HepG2 (cell line): ENCODE measurements at regions not wholly inside any gene's neighbourhood (a gene's known extent, or its start where the extent isn't known, plus 50 kb on each side); places are given as distances from the start of the nearest gene placed in this dataset.

Experiments used
- ATAC-seq: fragments of 200-7000 bp; cut with Tn5 transposase; 3 replicates; pipeline ENCODE4 v1.9.1; 2020; ENCODE audit warnings: mild to moderate bottlenecking, moderate library complexity
- BruUV-seq: library from RNA; stranded (reverse); fragments of 400-500 nt; replicated peaks from 2 replicates; lab custom pipeline; 2021; lab: Mats Ljungman, UMichigan
- CTCF ChIA-PET: fragments of 300-600 bp; formaldehyde crosslinking; extraction: SDS; loops from one replicate; lab custom pipeline; 2021; ENCODE audit warnings: low total read pairs, inconsistent platforms, low intra/inter-chr PET ratio; lab: Yijun Ruan, JAX
- POLR2A ChIA-PET: fragments of 350-600 bp; sonication (Branson Sonifier 250); formaldehyde crosslinking; loops from one replicate; lab custom pipeline; 2020; ENCODE audit warnings: antibody characterized with exemption, inconsistent platforms; lab: Yijun Ruan, JAX
- DNase-seq: peaks from one replicate; pipeline ENCODE4 v3.0.0-alpha.2; 2015; ENCODE audit warnings: low spot score
- FAIRE-seq: peaks from 3 replicates; lab custom pipeline; 2011; peaks lifted over from hg19 to GRCh38; lab: Jason Lieb, UNC
- H2AFZ ChIP-seq: one replicate; pipeline ENCODE4 v1.6.1; 2011; ENCODE audit warnings: low read length, inconsistent platforms
- H3K27ac ChIP-seq: fragments of 300-600 bp; 3 replicates; pipeline ENCODE4 v1.8.0; 2011; ENCODE audit warnings: mixed run types, mild to moderate bottlenecking, mixed read lengths, low read length, inconsistent platforms; ENCODE audit not compliant: insufficient read depth; ENCODE audit errors: extremely low read length
- H3K27me3 ChIP-seq, 2 experiments: fragments of 200-600 bp in 1 of 2; 2 replicates in 1 of 2; 3 replicates in 1 of 2; pipeline versions ENCODE4 v1.6.0 to v1.8.0; 2011; ENCODE audit warnings: low read length in 2 of 2, mild to moderate bottlenecking in 2 of 2, moderate library complexity in 2 of 2, inconsistent platforms in 1 of 2; ENCODE audit not compliant: insufficient read depth in 2 of 2, control insufficient read depth in 1 of 2
- H3K36me3 ChIP-seq, 2 experiments: fragments of 200-600 bp in 1 of 2; replicated peaks in 1 of 2; 2 replicates in 1 of 2; 3 replicates in 1 of 2; pipeline versions ENCODE4 v1.5.1 to v1.8.0; 2011; ENCODE audit warnings: low read length in 2 of 2, inconsistent platforms in 1 of 2; ENCODE audit not compliant: insufficient read depth in 2 of 2, control insufficient read depth in 1 of 2
- H3K4me1 ChIP-seq: 2 replicates; pipeline ENCODE4 v1.5.1; 2012; ENCODE audit warnings: low read length, inconsistent platforms; ENCODE audit not compliant: insufficient read depth
- H3K4me2 ChIP-seq: 2 replicates; pipeline ENCODE4 v1.6.0; 2011; ENCODE audit warnings: low read depth, low read length, inconsistent platforms
- H3K4me3 ChIP-seq, 3 experiments: fragments of 200-600 bp in 1 of 3; sonication (generic), shearing (Covaris generic) in 1 of 3; replicated peaks in 1 of 3; 2 replicates each; pipeline ENCODE4 v1.5.1; 2011 to 2016; ENCODE audit warnings: low read length in 3 of 3, inconsistent platforms in 2 of 3, low read depth in 2 of 3, mild to moderate bottlenecking in 2 of 3, control low read depth in 1 of 3, mixed read lengths in 1 of 3; ENCODE audit not compliant: insufficient read depth in 1 of 3
- H3K79me2 ChIP-seq: one replicate; pipeline ENCODE4 v1.6.1; 2011; ENCODE audit warnings: low read length, inconsistent platforms; ENCODE audit not compliant: insufficient read depth
- H3K9ac ChIP-seq: 2 replicates; pipeline ENCODE4 v1.6.0; 2011; ENCODE audit warnings: mild to moderate bottlenecking, low read depth, low read length, inconsistent platforms; ENCODE audit not compliant: insufficient read depth
- H3K9me3 ChIP-seq: 2 replicates; pipeline ENCODE4 v1.5.1; 2012; ENCODE audit warnings: mild to moderate bottlenecking, low read length
- H4K20me1 ChIP-seq: 2 replicates; pipeline ENCODE4 v1.6.0; 2011; ENCODE audit warnings: inconsistent platforms, mild to moderate bottlenecking, low read length, moderate library complexity; ENCODE audit not compliant: insufficient read depth
- ESRRA ChIP-seq: sonication (generic); formaldehyde crosslinking; IDR thresholded peaks from 2 replicates; pipeline ENCODE4 v1.5.1; 2020; ENCODE audit warnings: mild to moderate bottlenecking, low read depth, missing genetic modification reagents
- MNT ChIP-seq: fragments of 450-650 bp; IDR thresholded peaks from 2 replicates; pipeline ENCODE4 v1.6.1; 2016
- NFIC ChIP-seq: IDR thresholded peaks from 2 replicates; pipeline ENCODE4 v1.6.1; 2012; ENCODE audit warnings: mild to moderate bottlenecking, low read length, inconsistent platforms
- PAX8 ChIP-seq: sonication (generic); formaldehyde crosslinking; IDR thresholded peaks from 2 replicates; pipeline ENCODE4 v1.8.0; 2022; ENCODE audit warnings: mild to moderate bottlenecking, missing genetic modification reagents, borderline replicate concordance
- TBP ChIP-seq: sonication (generic); formaldehyde crosslinking; IDR thresholded peaks from 2 replicates; pipeline ENCODE4 v1.5.0; 2020; ENCODE audit warnings: missing genetic modification reagents
- ZNF142 ChIP-seq: sonication (generic); formaldehyde crosslinking; IDR thresholded peaks from 2 replicates; pipeline ENCODE4 v1.4.0; 2020; ENCODE audit warnings: missing genetic modification reagents
- ZNF253 ChIP-seq: sonication (generic); formaldehyde crosslinking; IDR thresholded peaks from 2 replicates; pipeline ENCODE4 v1.8.0; 2022; ENCODE audit warnings: mild to moderate bottlenecking, missing genetic modification reagents, borderline replicate concordance
- ZNF30 ChIP-seq: sonication (generic); formaldehyde crosslinking; IDR thresholded peaks from 2 replicates; pipeline ENCODE4 v1.5.0; 2020; ENCODE audit warnings: mild to moderate bottlenecking, missing genetic modification reagents
- ZNF589 ChIP-seq: sonication (generic); formaldehyde crosslinking; conservative IDR thresholded peaks from 2 replicates; pipeline ENCODE4 v1.8.0; 2022; ENCODE audit warnings: mild to moderate bottlenecking, moderate library complexity, missing genetic modification reagents
- WGBS: methylation state at CpG from one replicate; pipeline ENCODE4 v1.1.6; 2017; ENCODE audit warnings: low lambda C conversion rate; 5-methylcytosine and 5-hydroxymethylcytosine counted together
- in situ Hi-C: cut with HindIII; loops from 2 replicates; pipeline ENCODE4 v1.10.0; 2017; ENCODE audit warnings: low pct_unique_long_range_greater_than_20kb; ENCODE audit not compliant: extremely low pct_ligation_motif_present
- intact Hi-C: fragments of 100-400 bp; cut with micrococcal nuclease; formaldehyde crosslinking; loops from one replicate; pipeline ENCODE4 v1.10.0; 2022; ENCODE audit not compliant: unreplicated experiment

GRCh38 chr12:41970744-41971143, 173.9 kb downstream of the GXYLT1 start:
- ChIA-PET POLR2A (no interaction called here), CTCF (no interaction called here)
- 33% methylated on average over 2 of the region's 2 CpGs for WGBS

DNA sequence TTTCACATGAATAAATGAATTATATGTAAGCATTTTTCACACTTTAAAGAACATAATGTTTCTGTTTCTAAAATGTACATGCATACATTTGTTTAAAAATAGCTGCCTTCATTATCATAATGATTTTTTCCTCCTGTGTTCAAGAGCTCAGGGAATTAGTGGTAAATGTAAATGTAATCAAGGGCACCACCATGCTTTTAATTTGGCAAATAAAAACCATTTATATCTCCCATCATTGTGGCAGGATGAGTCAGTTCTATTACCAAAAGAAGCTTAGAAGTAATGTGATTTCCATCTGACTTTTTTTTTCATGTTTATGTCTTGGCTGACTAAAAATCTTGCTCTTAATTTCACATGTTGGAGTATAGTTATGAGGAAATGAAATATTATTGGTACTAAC, 176.1 kb downstream of the GXYLT1 start:
- H3K4me1 ChIP-seq, result no peaks in the 10 kb centered on the region
- in situ Hi-C loops, result no loop called here
- no peak overlapping the region for H3K9ac ChIP-seq
- FAIRE-seq (no peak), DNase-seq (no peak), ATAC-seq (no peak)
- no peak overlapping the region for H3K27ac ChIP-seq
- no peak for TF ChIP-seq NFIC
- TF ChIP-seq ZNF30 (CRISPR knock-in tag), result no peak
- no peak for TF ChIP-seq TBP
- TF ChIP-seq ZNF253, result no peak
- TF ChIP-seq ZNF142 (CRISPR knock-in tag), result no peak
- no peak for TF ChIP-seq PAX8 (CRISPR knock-in tag)
- no peak for TF ChIP-seq ZNF589 (CRISPR knock-in tag)
- H3K9me3 ChIP-seq, result no peaks in the 10 kb centered on the region
- intact Hi-C loops, result no loop called here
- CTCF ChIA-PET, result no interaction called here
- H3K79me2 ChIP-seq, result no peaks in the 10 kb centered on the region
- H3K36me3 ChIP-seq, result no peaks in the 10 kb centered on the region
- no peak overlapping the region for H2AFZ ChIP-seq
- H3K27me3 ChIP-seq, result no peaks in the 10 kb centered on the region
- no peak overlapping the region for H3K4me3 ChIP-seq
- no peaks in the 10 kb centered on the region for H4K20me1 ChIP-seq
- no peak overlapping the region for H3K4me2 ChIP-seq
- POLR2A ChIA-PET, result no interaction called here
- BruUV-seq, result no TSS peak

More at GRCh38 chr12:41970744-41971143, 173.9 kb downstream of the GXYLT1 start:
- intact Hi-C loops, result no loop called here
- H3K27ac ChIP-seq, result no peak overlapping the region
- no peak overlapping the region for H2AFZ ChIP-seq
- TF ChIP-seq ESRRA (CRISPR knock-in tag) (no peak), MNT (peak; percentile 34; the same call in 1 of the 2 replicates)
- TF ChIP-seq, all 625 proteins: peak for 1
- no peaks in the 10 kb centered on the region for H3K36me3 ChIP-seq
- H3K9me3 ChIP-seq, result no peaks in the 10 kb centered on the region
- no peaks in the 10 kb centered on the region for H3K79me2 ChIP-seq
- no peak overlapping the region for H3K9ac ChIP-seq
- ATAC-seq (no peak), DNase-seq (no peak), FAIRE-seq (no peak)
- no peaks in the 10 kb centered on the region for H3K4me1 ChIP-seq
- no peak overlapping the region for H3K4me2 ChIP-seq
- no TSS peak for BruUV-seq
- no peak overlapping the region for H3K4me3 ChIP-seq
- no peaks in the 10 kb centered on the region for H3K27me3 ChIP-seq
- in situ Hi-C loops, result no loop called here
- H4K20me1 ChIP-seq, result no peaks in the 10 kb centered on the region
